IMR-90 (cell line): ENCODE measurements at regions not wholly inside any gene's neighbourhood (a gene's known extent, or its start where the extent isn't known, plus 50 kb on each side); places are given as distances from the start of the nearest gene placed in this dataset.

Source experiments
- USF2 ChIP-seq: fragments of 150-350 bp; IDR thresholded peaks from 2 replicates; pipeline ENCODE4 v1.6.1; 2017; ENCODE audit warnings: mild to moderate bottlenecking, antibody characterized with exemption, low read length, low read depth

GRCh38 chr6:44049989-44050871, 77.0 kb downstream of the MRPL14 start (continued):
- TF ChIP-seq USF2 = no peak
